A673 (cell line): ENCODE measurements at regions not wholly inside any gene's neighbourhood (a gene's known extent, or its start where the extent isn't known, plus 50 kb on each side); places are given as distances from the start of the nearest gene placed in this dataset.

Source experiments
- BruUV-seq: library from RNA; stranded (reverse); fragments of 400-500 nt; replicated peaks from 2 replicates; lab custom pipeline; 2021; lab: Mats Ljungman, UMichigan
- CTCF ChIA-PET: fragments of 300-600 bp; sonication (Branson Sonifier 250); formaldehyde crosslinking; loops from one replicate; lab custom pipeline; 2022; ENCODE audit warnings: antibody characterized with exemption; lab: Charles Lee
- POLR2A ChIA-PET: fragments of 300-600 bp; sonication (Branson Sonifier 250); formaldehyde crosslinking; loops from one replicate; lab custom pipeline; 2022; ENCODE audit warnings: antibody characterized with exemption; ENCODE audit not compliant: low non-redundant PET; lab: Charles Lee
- DNase-seq: peaks from one replicate; pipeline ENCODE4 v3.0.0-alpha.2; 2015; ENCODE audit warnings: low spot score
- H3K27ac ChIP-seq: fragments of 200-600 bp; sonication (generic); 2 replicates; pipeline ENCODE4 v1.5.1; 2016; ENCODE audit warnings: mixed run types, low read depth, mild to moderate bottlenecking, mixed read lengths, antibody characterized with exemption, low read length; ENCODE audit not compliant: poor library complexity, severe bottlenecking
- H3K27me3 ChIP-seq: fragments of 200-600 bp; sonication (generic); replicated peaks from 2 replicates; pipeline ENCODE4 v1.6.1; 2017; ENCODE audit warnings: mixed run types, low read depth, mild to moderate bottlenecking, mixed read lengths, antibody characterized with exemption, low read length; ENCODE audit not compliant: insufficient read depth, poor library complexity
- H3K36me3 ChIP-seq: fragments of 200-600 bp; sonication (generic); 2 replicates; pipeline ENCODE4 v1.6.1; 2016; ENCODE audit warnings: mixed run types, mild to moderate bottlenecking, mixed read lengths, antibody characterized with exemption, low read length; ENCODE audit not compliant: insufficient read depth, poor library complexity, severe bottlenecking
- H3K4me1 ChIP-seq: fragments of 200-600 bp; sonication (generic); 2 replicates; pipeline ENCODE4 v1.6.1; 2017; ENCODE audit warnings: mixed run types, mild to moderate bottlenecking, mixed read lengths, antibody characterized with exemption, low read length; ENCODE audit not compliant: insufficient read depth, poor library complexity, severe bottlenecking
- H3K4me3 ChIP-seq: fragments of 200-600 bp; sonication (generic); 2 replicates; pipeline ENCODE4 v1.5.1; 2016; ENCODE audit warnings: low read depth, mixed run types, mild to moderate bottlenecking, mixed read lengths, low read length; ENCODE audit not compliant: poor library complexity, severe bottlenecking
- H3K9me3 ChIP-seq: fragments of 200-600 bp; sonication (generic); 2 replicates; pipeline ENCODE4 v1.6.1; 2016; ENCODE audit warnings: mixed run types, low read depth, mild to moderate bottlenecking, mixed read lengths, antibody characterized with exemption, low read length; ENCODE audit not compliant: poor library complexity, severe bottlenecking
- CTCF ChIP-seq: fragments of 300-800, 200-600 bp; sonication (generic); conservative IDR thresholded peaks from 2 replicates; pipeline ENCODE4 v1.5.1; 2017; ENCODE audit warnings: low read depth, mild to moderate bottlenecking, antibody characterized with exemption, low read length, moderate library complexity, mixed read lengths
- EZH2 ChIP-seq: fragments of 200-600 bp; sonication (generic); IDR thresholded peaks from 2 replicates; pipeline ENCODE4 v1.6.1; 2017; ENCODE audit warnings: borderline replicate concordance, low read depth, mild to moderate bottlenecking, mixed read lengths, antibody characterized with exemption, low read length; ENCODE audit not compliant: poor library complexity, severe bottlenecking
- intact Hi-C: fragments of 100-400 bp; cut with micrococcal nuclease; formaldehyde crosslinking; loops from one replicate; pipeline ENCODE4 v1.10.0; 2022; ENCODE audit not compliant: unreplicated experiment

GRCh38 chr11:39458481-39458880 lies 2001.0 kb downstream of the LRRC4C start:
- H3K4me1 ChIP-seq, result peaks cover 54% of the 10 kb centered on the region
- H3K36me3 ChIP-seq, result peaks cover 13% of the 10 kb centered on the region
- H3K4me3 ChIP-seq, result no peak overlapping the region
- peak; percentile 98 for DNase-seq
- TF ChIP-seq EZH2 (no peak), CTCF (no peak)
- BruUV-seq, result no TSS peak
- H3K27me3 ChIP-seq, result no peaks in the 10 kb centered on the region
- intact Hi-C loops, result loop anchor here (1.0 to 2.0 kb wide), 5 partner anchors 92 to 671 kb away; no protein-coding TSS in a partner anchor
- peak overlapping the region; percentile 99 for H3K27ac ChIP-seq
- no peaks in the 10 kb centered on the region for H3K9me3 ChIP-seq
- ChIA-PET CTCF (interaction anchor here (0.7 to 1.6 kb wide), 4 partner anchors 92 to 835 kb away, joined by 3 to 10 read pairs (median 4); no protein-coding TSS in a partner anchor), POLR2A (interaction anchor here (0.6 to 1.1 kb wide), 6 partner anchors 93 to 836 kb away, joined by 3 to 25 read pairs (median 3); no protein-coding TSS in a partner anchor)

- CTCF ChIA-PET, result no interaction called here
- no peak overlapping the region for H3K4me3 ChIP-seq
- no peak for TF ChIP-seq EZH2
- TF ChIP-seq CTCF, result no peak
- BruUV-seq, result no TSS peak
- no peaks in the 10 kb centered on the region for H3K27me3 ChIP-seq
- peaks cover 12% of the 10 kb centered on the region for H3K9me3 ChIP-seq
- intact Hi-C loops, result no loop called here
- no peak overlapping the region for H3K27ac ChIP-seq
- POLR2A ChIA-PET, result no interaction called here
- no peaks in the 10 kb centered on the region for H3K36me3 ChIP-seq
- H3K4me1 ChIP-seq, result no peaks in the 10 kb centered on the region
- no peak for DNase-seq
Measured at GRCh38 chr11:39443424-39444022, 2015.9 kb downstream of the LRRC4C start.

- no peak overlapping the region for H3K27ac ChIP-seq
- CTCF ChIA-PET, result no interaction called here
- no peaks in the 10 kb centered on the region for H3K36me3 ChIP-seq
- H3K4me1 ChIP-seq, result no peaks in the 10 kb centered on the region
- no peak overlapping the region for H3K4me3 ChIP-seq
- H3K27me3 ChIP-seq, result no peaks in the 10 kb centered on the region
- POLR2A ChIA-PET, result no interaction called here
- peaks cover 12% of the 10 kb centered on the region for H3K9me3 ChIP-seq
- no peak for DNase-seq
- TF ChIP-seq CTCF (no peak), EZH2 (no peak)
- intact Hi-C loops, result no loop called here
- no TSS peak for BruUV-seq
Measured at GRCh38 chr11:39442177-39442576, 2017.3 kb downstream of the LRRC4C start.
